ENCODE measurements at regions not wholly inside any gene's neighbourhood (a gene's known extent, or its start where the extent isn't known, plus 50 kb on each side); places are given as distances from the start of the nearest gene placed in this dataset.
"Not testable (repeated sequence)": the region's sequence is repeated elsewhere in the genome, so short reads cannot be mapped to it uniquely, and the experiment has no call there.

GRCh38 chr9:95718263-95718662 is 157.2 kb upstream of the ERCC6L2 start:
- H3K4me3 ChIP-seq (ENCODE audit: low read length), result no peak overlapping the region
- no peak for DNase-seq (ENCODE audit: low read depth)
- no peak for TF ChIP-seq CTCF (conservative IDR thresholded peaks at IDR 0.05; ENCODE audit: low read length)

- H3K4me3 ChIP-seq (ENCODE audit: low read length), result no peak overlapping the region
- DNase-seq (ENCODE audit: low read depth), result no peak
- no peak for TF ChIP-seq CTCF (conservative IDR thresholded peaks at IDR 0.05; ENCODE audit: low read length)
Measured at GRCh38 chr9:95715868-95716435, 159.5 kb upstream of the ERCC6L2 start.

GRCh38 chr9:95710446-95710845 is 165.0 kb upstream of the ERCC6L2 start:
- TF ChIP-seq CTCF (conservative IDR thresholded peaks at IDR 0.05; ENCODE audit: low read length), result no peak
- DNase-seq (ENCODE audit: low read depth), result no peak
- H3K4me3 ChIP-seq (ENCODE audit: low read length), result no peak overlapping the region

GRCh38 chr9:95696701-95697100 is 178.8 kb upstream of the ERCC6L2 start:
- no peak overlapping the region for H3K4me3 ChIP-seq (ENCODE audit: low read length)
- no peak for TF ChIP-seq CTCF (conservative IDR thresholded peaks at IDR 0.05; ENCODE audit: low read length)
- DNase-seq (ENCODE audit: low read depth), result no peak

- H3K4me3 ChIP-seq (ENCODE audit: low read length), result no peak overlapping the region
- DNase-seq (ENCODE audit: low read depth), result no peak
- no peak for TF ChIP-seq CTCF (conservative IDR thresholded peaks at IDR 0.05; ENCODE audit: low read length)
Measured at GRCh38 chr9:95691435-95691834, 174.7 kb upstream of the PTCH1 start.

GRCh38 chr9:95689669-95690068 is 172.9 kb upstream of the PTCH1 start:
- TF ChIP-seq CTCF (conservative IDR thresholded peaks at IDR 0.05; ENCODE audit: low read length), result no peak
- no peak overlapping the region for H3K4me3 ChIP-seq (ENCODE audit: low read length)

GRCh38 chr9:95684516-95684915 is 167.7 kb upstream of the PTCH1 start:
- DNase-seq (ENCODE audit: low read depth), result no peak
- TF ChIP-seq CTCF (conservative IDR thresholded peaks at IDR 0.05; ENCODE audit: low read length), result no peak
- no peak overlapping the region for H3K4me3 ChIP-seq (ENCODE audit: low read length)

More at GRCh38 chr9:95689669-95690068, 172.9 kb upstream of the PTCH1 start:
- DNase-seq (ENCODE audit: low read depth), result no peak

GRCh38 chr9:95680306-95680705 is 163.5 kb upstream of the PTCH1 start:
- H3K4me3 ChIP-seq (ENCODE audit: low read length); DNase-seq (ENCODE audit: low read depth): not testable (repeated sequence)

All from AG10803 (cell line).